GM23338 (cell line): ENCODE measurements at regions not wholly inside any gene's neighbourhood (a gene's known extent, or its start where the extent isn't known, plus 50 kb on each side); places are given as distances from the start of the nearest gene placed in this dataset.

Experiments
- ATAC-seq: fragments of 200-7000 bp; cut with Tn5 transposase; 3 replicates; pipeline ENCODE4 v1.9.1; 2020
- DNase-seq: peaks from one replicate; pipeline ENCODE4 v3.0.0-alpha.2; 2015; ENCODE audit warnings: low spot score
- H2AFZ ChIP-seq: fragments of 200-600 bp; sonication (generic); 2 replicates; pipeline ENCODE4 v1.8.0; 2016; ENCODE audit warnings: antibody characterized with exemption, mild to moderate bottlenecking, moderate library complexity
- H3F3A ChIP-seq: fragments of 200-600 bp; sonication (generic); replicated peaks from 2 replicates; pipeline ENCODE4 v1.8.0; 2017; ENCODE audit warnings: antibody characterized with exemption, mixed run types, low read depth
- H3K27ac ChIP-seq: fragments of 200-600 bp; sonication (generic); 2 replicates; pipeline ENCODE4 v1.6.1; 2016; ENCODE audit warnings: low read depth
- H3K27me3 ChIP-seq: fragments of 200-600 bp; sonication (generic); 2 replicates; pipeline ENCODE4 v1.8.0; 2016; ENCODE audit warnings: mild to moderate bottlenecking, mixed run types, moderate library complexity; ENCODE audit not compliant: insufficient read depth
- H3K36me3 ChIP-seq: fragments of 200-600 bp; sonication (generic); 2 replicates; pipeline ENCODE4 v1.8.0; 2016; ENCODE audit warnings: mild to moderate bottlenecking; ENCODE audit not compliant: insufficient read depth
- H3K4me1 ChIP-seq: fragments of 200-600 bp; sonication (generic); 2 replicates; pipeline ENCODE4 v1.8.0; 2016; ENCODE audit warnings: mild to moderate bottlenecking, moderate library complexity; ENCODE audit not compliant: insufficient read depth
- H3K4me2 ChIP-seq: fragments of 200-600 bp; sonication (generic); 2 replicates; pipeline ENCODE4 v1.7.1; 2017; ENCODE audit warnings: mixed run types
- H3K4me3 ChIP-seq: fragments of 200-600 bp; sonication (generic); 2 replicates; pipeline ENCODE4 v1.6.1; 2016; ENCODE audit warnings: mixed run types
- H3K79me2 ChIP-seq: fragments of 200-600 bp; sonication (generic); replicated peaks from 2 replicates; pipeline ENCODE4 v1.8.0; 2017; ENCODE audit warnings: mild to moderate bottlenecking; ENCODE audit not compliant: insufficient read depth
- H3K9me2 ChIP-seq: fragments of 200-600 bp; sonication (generic); 2 replicates; pipeline ENCODE4 v1.8.0; 2017; ENCODE audit not compliant: insufficient read depth
- H4K20me1 ChIP-seq: fragments of 200-600 bp; sonication (generic); replicated peaks from 2 replicates; pipeline ENCODE4 v1.8.0; 2017; ENCODE audit warnings: mild to moderate bottlenecking; ENCODE audit not compliant: insufficient read depth
- H3K27ac Mint-ChIP-seq: 2 replicates; pipeline ENCODE4 v1.8.0; 2020; ENCODE audit warnings: inconsistent platforms, mild to moderate bottlenecking, moderate library complexity, mixed read lengths
- H3K27me3 Mint-ChIP-seq: 3 replicates; pipeline ENCODE4 v1.8.0; 2022; ENCODE audit warnings: low read depth, mild to moderate bottlenecking, moderate library complexity, mixed read lengths, inconsistent platforms; ENCODE audit not compliant: insufficient read depth, poor library complexity
- H3K36me3 Mint-ChIP-seq: 3 replicates; pipeline ENCODE4 v1.8.0; 2021; ENCODE audit warnings: low read depth, mild to moderate bottlenecking, inconsistent platforms, moderate library complexity, mixed read lengths
- H3K4me1 Mint-ChIP-seq: 3 replicates; pipeline ENCODE4 v1.8.0; 2020; ENCODE audit warnings: mild to moderate bottlenecking, inconsistent platforms, mixed read lengths
- H3K4me3 Mint-ChIP-seq: 3 replicates; pipeline ENCODE4 v1.8.0; 2021; ENCODE audit warnings: moderate library complexity, mild to moderate bottlenecking, inconsistent platforms, mixed read lengths
- H3K9me3 Mint-ChIP-seq: 3 replicates; pipeline ENCODE4 v1.8.0; 2020; ENCODE audit warnings: moderate library complexity, mild to moderate bottlenecking, inconsistent platforms, mixed read lengths
- CREB1 ChIP-seq: fragments of 250-450 bp; sonication (Bioruptor Pico); IDR thresholded peaks from 2 replicates; pipeline ENCODE4 v1.5.0; 2020; ENCODE audit warnings: low read depth, mild to moderate bottlenecking, moderate library complexity
- EZH2phosphoT487 ChIP-seq: fragments of 200-600 bp; sonication (generic); IDR thresholded peaks from one replicate; pipeline ENCODE4 v1.8.1; 2018; ENCODE audit warnings: antibody characterized with exemption; ENCODE audit not compliant: unreplicated experiment
- JUNB ChIP-seq: IDR thresholded peaks from one replicate; pipeline ENCODE4 v1.6.1; 2016; ENCODE audit warnings: antibody characterized with exemption; ENCODE audit not compliant: unreplicated experiment
- POLR2AphosphoS5 ChIP-seq: IDR thresholded peaks from 2 replicates; pipeline ENCODE4 v1.6.1; 2016; ENCODE audit warnings: antibody characterized with exemption, low read depth
- REST ChIP-seq: IDR thresholded peaks from one replicate; pipeline ENCODE4 v1.6.1; 2018; ENCODE audit warnings: antibody characterized with exemption; ENCODE audit not compliant: unreplicated experiment
- STAT1 ChIP-seq: IDR thresholded peaks from one replicate; pipeline ENCODE4 v1.6.1; 2016; ENCODE audit warnings: antibody characterized with exemption; ENCODE audit not compliant: unreplicated experiment
- ZNF114 ChIP-seq: fragments of 250-450 bp; sonication (Bioruptor Pico); IDR thresholded peaks from 2 replicates; pipeline ENCODE4 v1.5.0; 2020; ENCODE audit warnings: mild to moderate bottlenecking, moderate library complexity
- TF ChIP-seq, protein P1 (sequence below): IDR thresholded peaks from 2 replicates; pipeline ENCODE4 v1.6.1; 2016; ENCODE audit warnings: antibody characterized with exemption
- TF ChIP-seq, protein P2 (sequence below), 2 experiments: fragments of 200-600 bp in 1 of 2; sonication (generic) in 1 of 2; conservative IDR thresholded peaks; 2 replicates each; pipeline versions ENCODE4 v1.5.1 to v1.6.1; 2016 to 2017; ENCODE audit warnings: antibody characterized with exemption in 2 of 2, low read depth in 2 of 2, mild to moderate bottlenecking in 2 of 2, moderate library complexity in 1 of 2

- Histone ChIP-seq H3K36me3 (no peaks in the 10 kb centered on the region), H3F3A (no peaks in the 10 kb centered on the region), H3K27me3 (no peaks in the 10 kb centered on the region), H3K4me1 (no peaks in the 10 kb centered on the region), H3K27ac (no peak overlapping the region), H3K4me3 (no peak overlapping the region), H3K9me2 (no peaks in the 10 kb centered on the region), H2AFZ (no peak overlapping the region), H4K20me1 (no peaks in the 10 kb centered on the region), H3K79me2 (no peaks in the 10 kb centered on the region), H3K4me2 (no peak overlapping the region)
- ATAC-seq (no peak), DNase-seq (no peak)
- no peaks in the 10 kb centered on the region for H3K36me3 Mint-ChIP-seq
- H3K4me1 Mint-ChIP-seq: no peaks in the 10 kb centered on the region
- H3K27ac Mint-ChIP-seq: no peak overlapping the region
- H3K27me3 Mint-ChIP-seq: peaks cover 1% of the 10 kb centered on the region
- H3K9me3 Mint-ChIP-seq: no peaks in the 10 kb centered on the region; the same call in 2 of the 3 replicates
- no peak for TF ChIP-seq STAT1
- TF ChIP-seq ZNF114 (CRISPR knock-in tag): no peak
- no peak for TF ChIP-seq JUNB
- TF ChIP-seq, protein P1, sequence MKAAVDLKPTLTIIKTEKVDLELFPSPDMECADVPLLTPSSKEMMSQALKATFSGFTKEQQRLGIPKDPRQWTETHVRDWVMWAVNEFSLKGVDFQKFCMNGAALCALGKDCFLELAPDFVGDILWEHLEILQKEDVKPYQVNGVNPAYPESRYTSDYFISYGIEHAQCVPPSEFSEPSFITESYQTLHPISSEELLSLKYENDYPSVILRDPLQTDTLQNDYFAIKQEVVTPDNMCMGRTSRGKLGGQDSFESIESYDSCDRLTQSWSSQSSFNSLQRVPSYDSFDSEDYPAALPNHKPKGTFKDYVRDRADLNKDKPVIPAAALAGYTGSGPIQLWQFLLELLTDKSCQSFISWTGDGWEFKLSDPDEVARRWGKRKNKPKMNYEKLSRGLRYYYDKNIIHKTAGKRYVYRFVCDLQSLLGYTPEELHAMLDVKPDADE: no peak
- TF ChIP-seq, protein P2, sequence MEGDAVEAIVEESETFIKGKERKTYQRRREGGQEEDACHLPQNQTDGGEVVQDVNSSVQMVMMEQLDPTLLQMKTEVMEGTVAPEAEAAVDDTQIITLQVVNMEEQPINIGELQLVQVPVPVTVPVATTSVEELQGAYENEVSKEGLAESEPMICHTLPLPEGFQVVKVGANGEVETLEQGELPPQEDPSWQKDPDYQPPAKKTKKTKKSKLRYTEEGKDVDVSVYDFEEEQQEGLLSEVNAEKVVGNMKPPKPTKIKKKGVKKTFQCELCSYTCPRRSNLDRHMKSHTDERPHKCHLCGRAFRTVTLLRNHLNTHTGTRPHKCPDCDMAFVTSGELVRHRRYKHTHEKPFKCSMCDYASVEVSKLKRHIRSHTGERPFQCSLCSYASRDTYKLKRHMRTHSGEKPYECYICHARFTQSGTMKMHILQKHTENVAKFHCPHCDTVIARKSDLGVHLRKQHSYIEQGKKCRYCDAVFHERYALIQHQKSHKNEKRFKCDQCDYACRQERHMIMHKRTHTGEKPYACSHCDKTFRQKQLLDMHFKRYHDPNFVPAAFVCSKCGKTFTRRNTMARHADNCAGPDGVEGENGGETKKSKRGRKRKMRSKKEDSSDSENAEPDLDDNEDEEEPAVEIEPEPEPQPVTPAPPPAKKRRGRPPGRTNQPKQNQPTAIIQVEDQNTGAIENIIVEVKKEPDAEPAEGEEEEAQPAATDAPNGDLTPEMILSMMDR (conservative IDR thresholded peaks at IDR 0.05; ENCODE audit: low read depth in 2 of 2): no peak
- TF ChIP-seq REST: no peak
- H3K4me3 Mint-ChIP-seq: no peak overlapping the region
Measured at GRCh38 chr5:133839721-133840120, 128.7 kb downstream of the C5orf15 start.

DNA sequence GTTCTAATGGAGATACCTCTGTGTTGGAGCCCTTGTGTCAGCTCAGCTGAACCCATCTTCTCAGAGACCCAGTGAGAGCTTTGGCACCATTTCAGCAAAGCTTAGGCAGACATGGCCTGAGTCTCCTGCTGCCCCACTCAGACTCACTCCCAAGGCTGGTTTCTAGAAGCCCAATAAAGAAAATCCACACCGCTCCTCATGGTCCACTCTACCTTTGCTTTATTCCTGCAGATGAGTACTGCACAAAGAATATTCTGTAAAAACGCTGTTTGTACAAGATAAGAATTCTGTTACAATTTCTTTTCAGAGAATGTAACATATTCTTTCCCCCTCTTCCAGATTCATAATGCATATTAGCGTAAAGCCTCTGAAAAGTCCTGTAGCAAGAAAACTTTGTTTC, 129.3 kb downstream of the C5orf15 start:
- no peak overlapping the region for H3K4me3 Mint-ChIP-seq
- no peaks in the 10 kb centered on the region for H3K27me3 ChIP-seq
- H3K4me2 ChIP-seq: no peak overlapping the region
- H3K79me2 ChIP-seq: no peaks in the 10 kb centered on the region
- no peaks in the 10 kb centered on the region for H3F3A ChIP-seq
- no peaks in the 10 kb centered on the region for H4K20me1 ChIP-seq
- no peaks in the 10 kb centered on the region for H3K4me1 ChIP-seq
- TF ChIP-seq CREB1 (CRISPR knock-in tag) (no peak), POLR2AphosphoS5 (no peak), JUNB (no peak), EZH2phosphoT487 (no peak), ZNF114 (CRISPR knock-in tag) (no peak), REST (no peak)
- TF ChIP-seq, protein P2 (conservative IDR thresholded peaks at IDR 0.05; ENCODE audit: low read depth in 2 of 2): no peak
- H3K27me3 Mint-ChIP-seq: peaks cover 1% of the 10 kb centered on the region
- H3K27ac Mint-ChIP-seq: no peak overlapping the region
- H2AFZ ChIP-seq: no peak overlapping the region
- no peaks in the 10 kb centered on the region for H3K9me2 ChIP-seq
- no peak overlapping the region for H3K27ac ChIP-seq
- no peaks in the 10 kb centered on the region for H3K36me3 ChIP-seq
- DNase-seq: no peak
- H3K4me1 Mint-ChIP-seq: no peaks in the 10 kb centered on the region
- H3K36me3 Mint-ChIP-seq: no peaks in the 10 kb centered on the region
- no peak for ATAC-seq
- H3K4me3 ChIP-seq: no peak overlapping the region
- H3K9me3 Mint-ChIP-seq: no peaks in the 10 kb centered on the region; the same call in 2 of the 3 replicates
